HG03469 (cell line): ENCODE measurements at regions not wholly inside any gene's neighbourhood (a gene's known extent, or its start where the extent isn't known, plus 50 kb on each side); places are given as distances from the start of the nearest gene placed in this dataset.

Experiments used
- ATAC-seq: cut with Tn5 transposase; IDR thresholded peaks from one replicate; pipeline ENCODE4 v1.9.1; 2021; ENCODE audit warnings: mild to moderate bottlenecking, moderate library complexity, moderate number of reproducible peaks; ENCODE audit not compliant: unreplicated experiment

GRCh38 chr10:3418041-3418754, 245.6 kb upstream of the PITRM1 start:
- ATAC-seq: no peak

- no peak for ATAC-seq
These were observed 244.5 kb upstream of the PITRM1 start for GRCh38 chr10:3417096-3417495.

- no peak for ATAC-seq
These were observed 243.5 kb upstream of the PITRM1 start for GRCh38 chr10:3415878-3416605.

- ATAC-seq: no peak
These were observed 242.6 kb upstream of the PITRM1 start for GRCh38 chr10:3415038-3415736.

GRCh38 chr10:3414667-3415023, 242.1 kb upstream of the PITRM1 start:
- ATAC-seq: no peak

GRCh38 chr10:3413937-3414666, 241.5 kb upstream of the PITRM1 start:
- ATAC-seq: no peak

- no peak for ATAC-seq
These were observed 240.1 kb upstream of the PITRM1 start for GRCh38 chr10:3412646-3413045.

- ATAC-seq: no peak
These were observed 239.5 kb upstream of the PITRM1 start for GRCh38 chr10:3412071-3412582.

GRCh38 chr10:3411044-3411443, 238.5 kb upstream of the PITRM1 start:
- ATAC-seq: no peak

- no peak for ATAC-seq
These were observed 237.3 kb upstream of the PITRM1 start for GRCh38 chr10:3409928-3410327.

GRCh38 chr10:3408603-3409365, 236.2 kb upstream of the PITRM1 start:
- no peak for ATAC-seq

GRCh38 chr10:3407208-3407607, 234.6 kb upstream of the PITRM1 start:
- ATAC-seq: no peak

GRCh38 chr10:3406556-3406955, 234.0 kb upstream of the PITRM1 start:
- no peak for ATAC-seq

- ATAC-seq: no peak
These were observed 231.8 kb upstream of the PITRM1 start for GRCh38 chr10:3404381-3404780.

GRCh38 chr10:3402187-3402751, 229.7 kb upstream of the PITRM1 start:
- no peak for ATAC-seq

GRCh38 chr10:3401491-3401938, 228.9 kb upstream of the PITRM1 start:
- ATAC-seq: no peak

- no peak for ATAC-seq
These were observed 227.8 kb upstream of the PITRM1 start for GRCh38 chr10:3400348-3400747.

GRCh38 chr10:3399756-3400155, 227.2 kb upstream of the PITRM1 start:
- ATAC-seq: no peak

GRCh38 chr10:3398825-3399646, 226.5 kb upstream of the PITRM1 start:
- no peak for ATAC-seq
